Spleen (tissue), 11 donors: ENCODE measurements at regions not wholly inside any gene's neighbourhood (a gene's known extent, or its start where the extent isn't known, plus 50 kb on each side); places are given as distances from the start of the nearest gene placed in this dataset.

Experiments used
- DNase-seq: peaks from one replicate; pipeline ENCODE4 v3.0.0-alpha.2; 2020
- H3K27ac ChIP-seq, 8 donors: fragments of 200-600 bp; sonication (generic) in 7 of 8; 1 replicate in 4 of 8; 2 replicates in 4 of 8; pipeline versions ENCODE4 v1.5.0 to v1.8.0; 2016 to 2021; ENCODE audit warnings: inconsistent platforms in 4 of 8, mild to moderate bottlenecking in 4 of 8, moderate library complexity in 1 of 8
- H3K27me3 ChIP-seq, 7 donors: fragments of 200-600 bp; sonication (generic) in 6 of 7; replicated peaks in 1 of 7; 1 replicate in 4 of 7; 2 replicates in 3 of 7; pipeline versions ENCODE4 v1.5.0 to v1.8.0; 2016 to 2021; ENCODE audit warnings: inconsistent platforms in 3 of 7, mild to moderate bottlenecking in 1 of 7
- H3K36me3 ChIP-seq, 6 donors: fragments of 200-600 bp; sonication (generic) in 5 of 6; 1 replicate in 4 of 6; 2 replicates in 2 of 6; pipeline versions ENCODE4 v1.5.0 to v1.8.0; 2016 to 2021; ENCODE audit warnings: inconsistent platforms in 2 of 6
- H3K4me1 ChIP-seq, 6 donors: fragments of 200-600 bp; sonication (generic) in 5 of 6; 1 replicate in 3 of 6; 2 replicates in 3 of 6; pipeline versions ENCODE4 v1.5.0 to v1.8.0; 2016 to 2021; ENCODE audit warnings: inconsistent platforms in 3 of 6
- H3K4me3 ChIP-seq, 8 donors: fragments of 200-600 bp; sonication (generic) in 7 of 8; 1 replicate in 4 of 8; 2 replicates in 4 of 8; pipeline versions ENCODE4 v1.5.0 to v1.8.0; 2016 to 2021; ENCODE audit warnings: inconsistent platforms in 4 of 8, mild to moderate bottlenecking in 4 of 8, moderate library complexity in 2 of 8
- H3K9me3 ChIP-seq, 8 donors: fragments of 200-600 bp; sonication (generic) in 7 of 8; 1 replicate in 4 of 8; 2 replicates in 4 of 8; pipeline versions ENCODE4 v1.5.0 to v1.8.0; 2016 to 2021; ENCODE audit warnings: inconsistent platforms in 4 of 8
- POLR2A ChIP-seq, 3 donors: fragments of 450-650 bp; IDR thresholded peaks; one replicate each; pipeline ENCODE4 v1.5.1; 2017; ENCODE audit warnings: antibody characterized with exemption in 3 of 3, mild to moderate bottlenecking in 1 of 3
- POLR2AphosphoS5 ChIP-seq, 3 donors: sonication (generic); formaldehyde crosslinking; IDR thresholded peaks; one replicate each; pipeline ENCODE4 v1.5.1; 2017; ENCODE audit warnings: antibody characterized with exemption in 3 of 3
- WGBS, 5 donors: extraction: QIAGEN DNeasy Blood & Tissue Kit in 3 of 5; methylation state at CpG; one replicate each; pipeline versions ENCODE4 v1.1.5 to v1.1.7; 2013 to 2018; 5-methylcytosine and 5-hydroxymethylcytosine counted together
- intact Hi-C: fragments of 100-400 bp; cut with DNase I; formaldehyde crosslinking; loops from one replicate; pipeline ENCODE4 v1.15.0; 2023; ENCODE audit warnings: low total_unique reads
- TF ChIP-seq, protein P1 (sequence below), 11 experiments: fragments of 200-600 bp in 7 of 11; fragments of 450-650 bp in 4 of 11; sonication (generic) in 4 of 11; IDR thresholded peaks in 8 of 11; conservative IDR thresholded peaks in 3 of 11; 1 replicate in 7 of 11; 2 replicates in 4 of 11; pipeline versions ENCODE4 v1.4.0 to v1.8.0; 2016 to 2021; ENCODE audit warnings: antibody characterized with exemption in 11 of 11, inconsistent platforms in 4 of 11, mild to moderate bottlenecking in 1 of 11
- donor health status: healthy with polysubstance abuse.
- donor health status: DM: no; HTN: no; CAD: no; lungs with moderate emphysema.
- donor health status: DM: no; HTN: no; CAD: no.
- donor health status: Bipolar disorder and iron deficiency.
- donor health status: healthy.
- donor health status: DM: no; HTN: no; CAD: no.
- donor health status: DM: yes; HTN: yes; CAD: no.

DNA sequence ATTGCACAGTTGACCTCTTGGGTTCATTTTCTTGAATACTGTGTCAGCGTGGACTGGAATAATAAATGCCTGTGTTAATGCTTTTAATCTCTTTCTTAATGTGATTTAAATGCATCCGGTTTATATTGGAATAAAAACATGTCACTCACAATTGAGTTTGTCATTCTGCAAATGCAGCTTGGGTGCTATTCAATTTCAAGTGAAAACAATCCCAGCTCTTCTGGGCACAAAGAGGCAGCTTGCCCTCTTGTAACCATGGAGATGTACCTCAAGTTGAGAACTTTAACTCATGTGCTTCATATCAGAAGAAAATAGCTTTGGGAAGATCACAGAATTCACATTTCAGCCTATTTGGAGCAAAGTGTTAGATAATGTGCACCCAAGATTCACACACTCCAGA lies 355.7 kb upstream of the GNPDA2 start:
- H3K27ac ChIP-seq = no peak overlapping the region
- no peak for DNase-seq
- intact Hi-C loops = no loop called here
- H3K27me3 ChIP-seq = no peaks in the 10 kb centered on the region
- H3K4me3 ChIP-seq = no peak overlapping the region
- H3K36me3 ChIP-seq = no peaks in the 10 kb centered on the region
- H3K4me1 ChIP-seq = no peaks in the 10 kb centered on the region
- H3K9me3 ChIP-seq = peaks cover 0 to 25% (median 10%) of the 10 kb centered on the region in 8 donors
- WGBS, 5 donors = 69 to 84% (median 75%) methylated on average over 2 of the region's 2 CpGs
- no peak for TF ChIP-seq POLR2A (IDR thresholded peaks at IDR 0.05)
- no peak for TF ChIP-seq POLR2AphosphoS5 (IDR thresholded peaks at IDR 0.05)
- TF ChIP-seq, protein P1, sequence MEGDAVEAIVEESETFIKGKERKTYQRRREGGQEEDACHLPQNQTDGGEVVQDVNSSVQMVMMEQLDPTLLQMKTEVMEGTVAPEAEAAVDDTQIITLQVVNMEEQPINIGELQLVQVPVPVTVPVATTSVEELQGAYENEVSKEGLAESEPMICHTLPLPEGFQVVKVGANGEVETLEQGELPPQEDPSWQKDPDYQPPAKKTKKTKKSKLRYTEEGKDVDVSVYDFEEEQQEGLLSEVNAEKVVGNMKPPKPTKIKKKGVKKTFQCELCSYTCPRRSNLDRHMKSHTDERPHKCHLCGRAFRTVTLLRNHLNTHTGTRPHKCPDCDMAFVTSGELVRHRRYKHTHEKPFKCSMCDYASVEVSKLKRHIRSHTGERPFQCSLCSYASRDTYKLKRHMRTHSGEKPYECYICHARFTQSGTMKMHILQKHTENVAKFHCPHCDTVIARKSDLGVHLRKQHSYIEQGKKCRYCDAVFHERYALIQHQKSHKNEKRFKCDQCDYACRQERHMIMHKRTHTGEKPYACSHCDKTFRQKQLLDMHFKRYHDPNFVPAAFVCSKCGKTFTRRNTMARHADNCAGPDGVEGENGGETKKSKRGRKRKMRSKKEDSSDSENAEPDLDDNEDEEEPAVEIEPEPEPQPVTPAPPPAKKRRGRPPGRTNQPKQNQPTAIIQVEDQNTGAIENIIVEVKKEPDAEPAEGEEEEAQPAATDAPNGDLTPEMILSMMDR (IDR thresholded peaks at IDR 0.05 in 8 of 11, conservative IDR thresholded peaks at IDR 0.05 in 3 of 11) = no peak

DNA sequence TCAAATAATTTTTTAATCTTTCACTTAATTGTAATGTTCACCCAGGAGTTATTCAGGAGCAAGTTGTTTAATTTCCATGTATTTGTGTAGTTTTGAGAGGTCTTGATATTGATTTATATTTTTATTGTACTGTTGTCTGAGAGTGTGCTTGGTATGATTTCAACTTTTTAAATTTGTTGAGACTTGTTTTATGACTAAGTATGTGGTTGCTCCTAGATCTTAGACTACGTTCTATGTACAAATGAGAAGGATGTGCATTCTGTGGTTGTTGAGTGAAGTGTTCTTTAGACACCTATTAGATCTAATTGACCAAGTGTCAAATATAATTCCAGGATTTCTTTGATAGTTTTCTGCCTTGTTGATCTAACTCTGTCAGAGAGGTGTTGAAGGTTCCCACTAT lies 353.3 kb upstream of the GNPDA2 start:
- Histone ChIP-seq H3K36me3 (no peaks in the 10 kb centered on the region), H3K27ac (no peak overlapping the region), H3K4me1 (no peaks in the 10 kb centered on the region), H3K9me3 (peaks cover 0 to 25% (median 10%) of the 10 kb centered on the region in 8 donors), H3K4me3 (no peak overlapping the region), H3K27me3 (no peaks in the 10 kb centered on the region)
- no peak for TF ChIP-seq POLR2AphosphoS5 (IDR thresholded peaks at IDR 0.05)
- no peak for TF ChIP-seq POLR2A (IDR thresholded peaks at IDR 0.05)
- TF ChIP-seq, protein P1 (IDR thresholded peaks at IDR 0.05 in 8 of 11, conservative IDR thresholded peaks at IDR 0.05 in 3 of 11) = no peak
- 56 to 83% (median 67%) methylated on average over 1 of the region's 1 CpG for WGBS, 5 donors
- intact Hi-C loops = no loop called here
- DNase-seq = no peak

DNA sequence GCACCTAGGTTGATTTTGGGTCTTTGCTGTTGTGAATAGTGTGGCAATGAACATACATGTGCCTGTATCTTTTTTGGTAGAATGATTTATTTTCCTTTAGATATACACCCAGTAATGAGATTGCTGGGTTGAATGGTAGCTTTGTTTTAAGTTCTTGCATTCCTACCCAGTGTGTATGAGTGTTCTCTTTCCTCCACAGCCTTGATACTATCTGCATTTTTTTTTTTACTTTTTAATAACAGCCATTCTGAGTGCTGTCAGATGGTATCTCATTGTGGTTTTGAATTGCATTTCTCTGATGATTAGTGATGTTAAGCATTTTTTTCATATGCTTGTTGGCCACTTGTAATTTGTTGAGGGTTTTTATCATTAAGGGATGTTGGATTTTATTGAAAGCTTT lies 351.8 kb upstream of the GNPDA2 start:
- Histone ChIP-seq H3K4me3 (no peak overlapping the region), H3K9me3 (peaks cover 0 to 25% (median 10%) of the 10 kb centered on the region in 8 donors), H3K27me3 (no peaks in the 10 kb centered on the region), H3K4me1 (no peaks in the 10 kb centered on the region), H3K27ac (no peak overlapping the region), H3K36me3 (no peaks in the 10 kb centered on the region)
- TF ChIP-seq, protein P1 (IDR thresholded peaks at IDR 0.05 in 8 of 11, conservative IDR thresholded peaks at IDR 0.05 in 3 of 11) = no peak
- no peak for TF ChIP-seq POLR2AphosphoS5 (IDR thresholded peaks at IDR 0.05)
- no peak for TF ChIP-seq POLR2A (IDR thresholded peaks at IDR 0.05)
- DNase-seq = no peak
- intact Hi-C loops = no loop called here

DNA sequence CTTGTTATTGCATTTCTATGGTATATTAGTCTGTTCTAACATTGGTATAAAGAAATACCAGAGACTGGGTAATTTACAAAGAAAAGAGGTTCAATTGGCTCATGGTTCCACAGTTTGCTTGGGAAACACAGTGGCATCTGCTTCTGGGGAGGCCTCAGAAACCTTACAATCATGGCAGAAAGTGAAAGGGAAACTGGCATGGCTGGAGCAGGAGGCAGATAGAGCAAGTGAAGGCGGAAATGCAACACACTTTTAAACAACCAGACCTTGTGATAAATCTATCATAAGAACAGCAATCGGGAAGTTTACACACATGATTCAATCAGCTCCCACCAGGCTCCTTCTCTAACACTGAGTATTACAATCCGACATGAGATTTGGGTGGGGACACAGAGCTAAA lies 346.6 kb upstream of the GNPDA2 start:
- Histone ChIP-seq H3K27me3 (no peaks in the 10 kb centered on the region), H3K4me3 (no peak overlapping the region), H3K27ac (no peak overlapping the region), H3K36me3 (no peaks in the 10 kb centered on the region), H3K4me1 (no peaks in the 10 kb centered on the region), H3K9me3 (peaks cover 0 to 12% (median 5%) of the 10 kb centered on the region in 8 donors)
- intact Hi-C loops = no loop called here
- no peak for DNase-seq
- 66 to 90% (median 76%) methylated on average over 3 of the region's 3 CpGs for WGBS, 5 donors
- TF ChIP-seq POLR2AphosphoS5 (IDR thresholded peaks at IDR 0.05) (no peak), POLR2A (IDR thresholded peaks at IDR 0.05) (no peak)
- TF ChIP-seq, protein P1 (IDR thresholded peaks at IDR 0.05 in 8 of 11, conservative IDR thresholded peaks at IDR 0.05 in 3 of 11) = no peak
